Mammary epithelial cell (primary cell): ENCODE measurements at regions not wholly inside any gene's neighbourhood (a gene's known extent, or its start where the extent isn't known, plus 50 kb on each side); places are given as distances from the start of the nearest gene placed in this dataset.

ENCODE experiments used
- EZH2 ChIP-seq: IDR thresholded peaks from 2 replicates; pipeline ENCODE4 v1.6.1; 2012; ENCODE audit warnings: low read length, inconsistent platforms, borderline replicate concordance
- TF ChIP-seq, protein P1 (sequence below), 2 donors: IDR thresholded peaks in 1 of 2; conservative IDR thresholded peaks in 1 of 2; 2 replicates each; pipeline ENCODE4 v1.5.1; 2011 to 2012; ENCODE audit warnings: inconsistent platforms in 2 of 2, low read length in 2 of 2, mild to moderate bottlenecking in 2 of 2, control low read depth in 1 of 2, low read depth in 1 of 2; ENCODE audit not compliant: insufficient read depth in 1 of 2; ENCODE audit errors: extremely low read depth in 1 of 2

- TF ChIP-seq, protein P1, sequence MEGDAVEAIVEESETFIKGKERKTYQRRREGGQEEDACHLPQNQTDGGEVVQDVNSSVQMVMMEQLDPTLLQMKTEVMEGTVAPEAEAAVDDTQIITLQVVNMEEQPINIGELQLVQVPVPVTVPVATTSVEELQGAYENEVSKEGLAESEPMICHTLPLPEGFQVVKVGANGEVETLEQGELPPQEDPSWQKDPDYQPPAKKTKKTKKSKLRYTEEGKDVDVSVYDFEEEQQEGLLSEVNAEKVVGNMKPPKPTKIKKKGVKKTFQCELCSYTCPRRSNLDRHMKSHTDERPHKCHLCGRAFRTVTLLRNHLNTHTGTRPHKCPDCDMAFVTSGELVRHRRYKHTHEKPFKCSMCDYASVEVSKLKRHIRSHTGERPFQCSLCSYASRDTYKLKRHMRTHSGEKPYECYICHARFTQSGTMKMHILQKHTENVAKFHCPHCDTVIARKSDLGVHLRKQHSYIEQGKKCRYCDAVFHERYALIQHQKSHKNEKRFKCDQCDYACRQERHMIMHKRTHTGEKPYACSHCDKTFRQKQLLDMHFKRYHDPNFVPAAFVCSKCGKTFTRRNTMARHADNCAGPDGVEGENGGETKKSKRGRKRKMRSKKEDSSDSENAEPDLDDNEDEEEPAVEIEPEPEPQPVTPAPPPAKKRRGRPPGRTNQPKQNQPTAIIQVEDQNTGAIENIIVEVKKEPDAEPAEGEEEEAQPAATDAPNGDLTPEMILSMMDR (conservative IDR thresholded peaks at IDR 0.05 in 1 of 2, IDR thresholded peaks at IDR 0.05 in 1 of 2; ENCODE audit: extremely low read depth in 1 of 2, insufficient read depth in 1 of 2, low read depth in 1 of 2, low read length in 2 of 2), result no peak
- TF ChIP-seq EZH2, result no peak
Observed at GRCh38 chr2:138312061-138312460, 189.5 kb upstream of the SPOPL start.
